ENCODE measurements at regions not wholly inside any gene's neighbourhood (a gene's known extent, or its start where the extent isn't known, plus 50 kb on each side); places are given as distances from the start of the nearest gene placed in this dataset.
"Not testable (repeated sequence)": the region's sequence is repeated elsewhere in the genome, so short reads cannot be mapped to it uniquely, and the experiment has no call there.

DNA sequence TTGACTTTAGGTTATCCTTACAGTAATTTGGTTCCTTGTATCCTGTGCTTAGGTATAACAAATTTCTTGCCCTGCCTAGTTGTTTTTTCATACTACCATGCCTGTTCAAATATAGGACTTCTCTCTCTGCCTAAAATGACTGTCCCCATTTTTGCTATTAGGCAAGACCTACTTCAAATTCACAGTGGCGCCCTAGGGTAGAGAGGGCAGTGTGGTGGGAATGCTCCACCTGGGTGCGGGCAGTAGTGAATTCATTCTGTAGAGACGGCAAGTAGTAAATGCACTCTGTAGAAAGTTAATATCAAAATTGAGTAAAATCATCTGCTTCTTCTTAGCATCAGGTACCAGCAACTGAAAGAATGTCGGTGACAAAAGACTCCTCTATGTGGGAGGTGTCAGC is 120.4 kb upstream of the RHOBTB1 start:
- no peak for ATAC-seq (replicated peaks)
- no peak overlapping the region for H3K27ac Mint-ChIP-seq

GRCh38 chr10:61063901-61064300 is 119.9 kb upstream of the RHOBTB1 start:
- no peaks in the 10 kb centered on the region for H3K27me3 Mint-ChIP-seq
- DNase-seq (no peak), ATAC-seq (replicated peaks) (no peak)
- no peak overlapping the region for H3K27ac Mint-ChIP-seq
- no peak overlapping the region for H3K4me3 Mint-ChIP-seq
- no peaks in the 10 kb centered on the region for H3K36me3 Mint-ChIP-seq (ENCODE audit: insufficient read depth)
- H3K4me1 Mint-ChIP-seq (ENCODE audit: low read depth in 2 of 2): no peaks in the 10 kb centered on the region
- H3K9me3 Mint-ChIP-seq: no peaks in the 10 kb centered on the region

More for the DNA sequence above, 120.4 kb upstream of the RHOBTB1 start:
- H3K4me3 Mint-ChIP-seq: no peak overlapping the region
- no peaks in the 10 kb centered on the region for H3K9me3 Mint-ChIP-seq
- H3K36me3 Mint-ChIP-seq (ENCODE audit: insufficient read depth): no peaks in the 10 kb centered on the region
- H3K27me3 Mint-ChIP-seq: no peaks in the 10 kb centered on the region
- no peak for DNase-seq
- no peaks in the 10 kb centered on the region for H3K4me1 Mint-ChIP-seq (ENCODE audit: low read depth in 2 of 2)

DNA sequence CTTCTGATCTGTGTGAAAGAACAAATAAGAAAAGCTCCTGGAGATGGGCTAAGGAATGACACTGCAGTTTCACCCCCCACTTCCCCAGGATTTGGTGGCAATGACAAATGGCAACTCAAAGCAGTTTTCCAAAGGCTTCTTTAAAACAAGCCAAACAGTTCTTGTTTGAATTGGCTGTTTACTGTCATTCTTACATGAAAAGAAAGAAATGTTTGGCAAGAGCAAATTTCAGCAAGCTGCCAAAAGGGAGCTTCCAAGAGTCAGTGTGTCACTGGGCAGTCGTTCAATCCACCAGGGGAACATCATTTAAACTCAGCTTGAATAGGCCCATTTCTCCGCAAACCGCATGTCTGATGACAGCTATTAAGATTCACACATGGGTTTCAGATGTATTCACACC is 119.0 kb upstream of the RHOBTB1 start:
- H3K27me3 Mint-ChIP-seq: no peaks in the 10 kb centered on the region
- no peak overlapping the region for H3K27ac Mint-ChIP-seq
- no peaks in the 10 kb centered on the region for H3K36me3 Mint-ChIP-seq (ENCODE audit: insufficient read depth)
- H3K9me3 Mint-ChIP-seq: no peaks in the 10 kb centered on the region
- ATAC-seq (replicated peaks) (no peak), DNase-seq (no peak)
- H3K4me1 Mint-ChIP-seq (ENCODE audit: low read depth in 2 of 2): no peaks in the 10 kb centered on the region
- H3K4me3 Mint-ChIP-seq: no peak overlapping the region

DNA sequence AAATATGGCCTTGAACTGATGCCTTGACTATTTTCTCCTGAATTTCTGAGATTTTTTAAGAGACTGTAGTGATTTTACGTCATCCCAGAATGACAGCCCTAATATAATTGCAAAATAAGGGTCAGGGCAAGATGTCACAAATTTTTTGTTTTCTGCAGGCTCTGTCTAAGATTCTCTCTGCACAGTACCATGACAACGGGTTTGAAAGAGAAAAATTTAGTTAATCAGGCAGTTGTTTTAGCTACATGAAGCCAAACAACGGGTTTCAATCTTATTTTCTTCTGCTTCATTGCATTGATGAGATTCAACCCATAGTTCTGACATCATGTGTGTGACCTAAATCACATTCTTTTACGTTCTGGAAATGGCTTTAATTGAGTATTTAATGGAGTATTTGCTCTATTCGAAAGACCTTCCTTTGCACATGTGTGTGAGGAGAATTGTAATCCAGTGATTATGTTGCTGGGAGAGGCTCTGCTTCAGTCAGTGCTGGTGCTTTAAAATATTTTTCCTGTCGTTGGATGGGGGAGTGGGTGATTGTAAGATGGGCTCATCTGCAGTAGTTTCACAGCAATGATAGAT is 118.0 kb upstream of the RHOBTB1 start:
- Mint-ChIP-seq H3K9me3 (no peaks in the 10 kb centered on the region), H3K4me1 (ENCODE audit: low read depth in 2 of 2) (no peaks in the 10 kb centered on the region), H3K4me3 (no peak overlapping the region)

DNA sequence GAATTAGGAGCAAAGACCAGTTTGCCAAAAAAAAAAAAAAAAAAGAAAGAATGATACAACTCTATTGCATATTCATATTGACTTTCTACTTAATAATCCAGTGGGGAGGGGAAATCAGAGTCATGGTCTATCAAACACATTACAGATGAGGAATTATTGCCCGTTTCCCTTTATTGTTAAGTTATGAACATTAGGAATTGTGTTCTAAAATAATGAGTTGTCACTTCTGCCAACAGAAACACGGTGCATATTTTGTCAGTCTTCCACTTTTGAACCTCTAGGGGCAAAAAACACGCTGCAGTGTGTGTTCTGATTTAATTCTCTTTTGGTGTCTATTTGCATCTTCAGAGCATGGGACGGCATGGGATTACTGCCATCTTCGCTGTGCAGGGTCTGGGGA is 115.7 kb upstream of the RHOBTB1 start:
- no peak for ATAC-seq (replicated peaks)
- Mint-ChIP-seq H3K27ac (no peak overlapping the region), H3K27me3 (no peaks in the 10 kb centered on the region), H3K9me3 (no peaks in the 10 kb centered on the region), H3K4me1 (ENCODE audit: low read depth in 2 of 2) (no peaks in the 10 kb centered on the region), H3K36me3 (ENCODE audit: insufficient read depth) (no peaks in the 10 kb centered on the region), H3K4me3 (no peak overlapping the region)
- DNase-seq: no peak

More for the DNA sequence above, 118.0 kb upstream of the RHOBTB1 start:
- Mint-ChIP-seq H3K27me3 (no peaks in the 10 kb centered on the region), H3K27ac (no peak overlapping the region), H3K36me3 (ENCODE audit: insufficient read depth) (no peaks in the 10 kb centered on the region)
- no peak for ATAC-seq (replicated peaks)
- no peak for DNase-seq

DNA sequence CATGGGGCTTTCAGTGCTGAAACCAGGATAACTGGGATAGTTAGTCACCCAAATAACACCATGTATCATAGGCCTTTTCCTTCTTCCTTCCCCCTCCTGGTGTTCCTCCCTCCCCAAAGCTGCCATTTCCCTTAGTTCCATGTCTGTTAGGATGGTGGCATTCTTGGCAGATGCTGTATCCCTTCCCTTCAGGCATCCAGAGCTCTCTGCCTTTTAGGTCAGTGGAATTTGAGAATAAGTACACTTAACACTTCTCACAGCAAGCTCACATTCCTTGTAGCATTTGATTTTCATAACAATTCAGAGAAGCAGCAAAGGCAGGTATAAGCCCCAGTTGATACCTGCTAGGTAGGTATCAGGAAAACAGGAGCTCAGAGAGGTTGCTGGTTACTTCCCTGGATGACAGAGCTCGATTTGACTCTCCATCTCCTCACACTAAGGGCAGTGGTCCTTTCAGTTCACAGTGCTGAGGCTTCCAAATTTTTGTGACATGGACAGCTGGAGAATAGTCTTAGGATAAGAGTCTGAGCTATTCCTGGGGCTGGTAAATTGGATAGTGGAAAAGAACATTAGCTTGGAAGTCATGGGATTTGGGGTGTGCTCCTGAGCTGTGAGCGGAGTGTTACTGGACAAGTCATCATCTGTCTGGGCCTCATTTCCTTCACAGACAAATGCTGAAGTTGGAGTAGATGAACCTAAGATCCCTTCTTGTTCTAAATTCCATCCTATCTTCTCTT is 108.7 kb upstream of the RHOBTB1 start:
- Mint-ChIP-seq H3K4me3 (no peak overlapping the region), H3K36me3 (ENCODE audit: insufficient read depth) (no peaks in the 10 kb centered on the region), H3K27me3 (peaks cover 0 to 9% of the 10 kb centered on the region in 2 donors), H3K9me3 (no peaks in the 10 kb centered on the region), H3K4me1 (ENCODE audit: low read depth in 2 of 2) (no peaks in the 10 kb centered on the region), H3K27ac (no peak overlapping the region)
- ATAC-seq (replicated peaks) (no peak), DNase-seq (no peak)

GRCh38 chr10:61051344-61051743 is 107.4 kb upstream of the RHOBTB1 start:
- Mint-ChIP-seq H3K27ac (no peak overlapping the region), H3K9me3 (no peaks in the 10 kb centered on the region), H3K4me3 (no peak overlapping the region), H3K36me3 (ENCODE audit: insufficient read depth) (no peaks in the 10 kb centered on the region), H3K4me1 (ENCODE audit: low read depth in 2 of 2) (no peaks in the 10 kb centered on the region), H3K27me3 (peaks cover 0 to 9% of the 10 kb centered on the region in 2 donors)
- DNase-seq (no peak), ATAC-seq (replicated peaks) (no peak)

DNA sequence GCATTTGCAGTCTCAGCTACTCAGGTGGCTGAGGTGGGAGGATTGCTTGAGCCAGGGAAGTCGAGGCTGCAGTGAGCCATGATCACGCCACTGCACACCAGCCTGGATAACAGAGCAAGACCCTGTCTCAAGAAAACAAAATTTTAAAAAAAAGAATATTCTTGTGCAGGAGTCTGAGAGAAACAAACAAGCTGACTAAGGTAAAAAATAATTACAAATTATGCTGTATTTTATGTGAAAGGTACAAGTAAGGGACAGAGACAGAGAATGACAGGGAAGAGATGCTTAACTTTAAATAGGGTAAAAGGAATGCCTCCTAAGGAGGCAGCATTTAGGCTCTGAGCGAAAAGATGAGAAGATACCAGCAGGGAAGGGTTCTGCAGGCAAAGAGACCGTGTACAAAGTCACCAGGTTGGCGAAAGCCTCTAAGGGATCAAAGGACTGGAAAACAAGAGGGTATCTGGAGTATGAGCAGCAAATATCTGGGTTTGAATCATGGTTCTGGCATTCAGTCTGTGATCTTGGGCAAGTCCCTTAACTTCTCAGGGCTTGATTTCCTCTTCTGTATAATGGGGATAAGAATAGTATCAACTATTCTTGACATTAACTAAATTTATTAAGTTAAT is 106.2 kb upstream of the RHOBTB1 start:
- Mint-ChIP-seq H3K9me3 (no peaks in the 10 kb centered on the region), H3K4me3 (no peak overlapping the region), H3K36me3 (ENCODE audit: insufficient read depth) (no peaks in the 10 kb centered on the region), H3K27ac (no peak overlapping the region), H3K4me1 (ENCODE audit: low read depth in 2 of 2) (no peaks in the 10 kb centered on the region), H3K27me3 (peaks cover 0 to 9% of the 10 kb centered on the region in 2 donors)
- DNase-seq: no peak
- ATAC-seq (replicated peaks): no peak

GRCh38 chr10:61049386-61049785 is 105.4 kb upstream of the RHOBTB1 start:
- Mint-ChIP-seq H3K27ac (no peak overlapping the region), H3K4me1 (ENCODE audit: low read depth in 2 of 2) (no peaks in the 10 kb centered on the region), H3K36me3 (ENCODE audit: insufficient read depth) (no peaks in the 10 kb centered on the region), H3K9me3 (no peaks in the 10 kb centered on the region), H3K4me3 (no peak overlapping the region), H3K27me3 (peaks cover 0 to 9% of the 10 kb centered on the region in 2 donors)
- no peak for DNase-seq
- ATAC-seq (replicated peaks): no peak

GRCh38 chr10:61047788-61048560 is 104.0 kb upstream of the RHOBTB1 start:
- DNase-seq (no peak), ATAC-seq (replicated peaks) (no peak)
- H3K36me3 Mint-ChIP-seq (ENCODE audit: insufficient read depth): no peaks in the 10 kb centered on the region
- no peaks in the 10 kb centered on the region for H3K4me1 Mint-ChIP-seq (ENCODE audit: low read depth in 2 of 2)
- no peaks in the 10 kb centered on the region for H3K9me3 Mint-ChIP-seq
- no peak overlapping the region for H3K4me3 Mint-ChIP-seq
- no peak overlapping the region for H3K27ac Mint-ChIP-seq
- H3K27me3 Mint-ChIP-seq: peaks cover 0 to 9% of the 10 kb centered on the region in 2 donors

DNA sequence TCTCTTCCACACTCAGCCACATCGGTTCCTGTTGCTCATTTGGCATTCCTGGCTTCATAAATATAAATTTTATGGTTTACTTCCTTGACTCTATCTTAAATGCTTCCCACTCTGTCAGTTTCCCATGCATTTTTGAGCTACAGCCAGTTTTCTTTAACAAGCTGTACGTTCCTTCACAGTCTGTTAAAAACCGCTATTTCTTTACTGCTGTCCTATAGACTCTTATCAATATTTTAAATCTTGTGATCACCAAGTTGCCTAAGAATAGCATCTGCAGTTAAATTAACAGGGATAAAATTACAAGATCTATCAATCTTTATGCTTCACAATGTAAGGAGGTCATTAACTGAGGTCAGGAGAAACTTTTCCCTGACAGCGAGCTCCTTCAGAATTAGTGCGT is 103.1 kb upstream of the RHOBTB1 start:
- peaks cover 2 to 9% of the 10 kb centered on the region in 2 donors for H3K27me3 Mint-ChIP-seq
- no peaks in the 10 kb centered on the region for H3K9me3 Mint-ChIP-seq
- DNase-seq: no peak
- no peak overlapping the region for H3K27ac Mint-ChIP-seq
- H3K4me3 Mint-ChIP-seq: no peak overlapping the region
- no peak for ATAC-seq (replicated peaks)
- no peaks in the 10 kb centered on the region for H3K4me1 Mint-ChIP-seq (ENCODE audit: low read depth in 2 of 2)
- no peaks in the 10 kb centered on the region for H3K36me3 Mint-ChIP-seq (ENCODE audit: insufficient read depth)

- H3K9me3 Mint-ChIP-seq; ATAC-seq (replicated peaks); H3K27me3 Mint-ChIP-seq; H3K36me3 Mint-ChIP-seq (ENCODE audit: insufficient read depth); H3K4me1 Mint-ChIP-seq (ENCODE audit: low read depth in 2 of 2); H3K4me3 Mint-ChIP-seq; H3K27ac Mint-ChIP-seq; DNase-seq: not testable (repeated sequence)
These were observed 101.5 kb upstream of the RHOBTB1 start for GRCh38 chr10:61045480-61045879.

DNA sequence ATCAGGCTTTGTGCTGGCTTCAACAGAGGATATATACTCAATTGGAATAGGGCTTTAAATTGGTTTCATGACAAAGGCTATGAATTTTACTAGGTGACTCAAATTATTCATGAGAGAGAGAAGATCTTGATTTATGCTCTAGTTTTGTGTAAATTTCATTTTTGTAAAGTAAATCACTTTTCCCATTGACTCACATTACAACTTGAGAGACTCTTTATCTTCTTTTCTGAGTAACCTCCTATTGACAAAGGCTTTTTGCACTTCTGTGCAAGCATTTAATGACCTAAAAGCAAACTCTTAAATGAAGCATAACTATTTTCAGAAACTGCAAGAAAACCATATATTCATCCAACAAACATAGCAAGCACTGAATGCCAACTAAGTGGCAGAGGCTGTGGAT is 98.5 kb upstream of the RHOBTB1 start:
- H3K27me3 Mint-ChIP-seq: peaks cover 0 to 8% of the 10 kb centered on the region in 2 donors
- H3K27ac Mint-ChIP-seq: no peak overlapping the region
- no peaks in the 10 kb centered on the region for H3K4me1 Mint-ChIP-seq (ENCODE audit: low read depth in 2 of 2)
- no peak overlapping the region for H3K4me3 Mint-ChIP-seq
- H3K9me3 Mint-ChIP-seq: no peaks in the 10 kb centered on the region
- no peak for DNase-seq
- ATAC-seq (replicated peaks): no peak
- no peaks in the 10 kb centered on the region for H3K36me3 Mint-ChIP-seq (ENCODE audit: insufficient read depth)

Measured in effector memory CD8-positive, alpha-beta T cell (primary cell).